GM21381 (cell line): ENCODE measurements at regions not wholly inside any gene's neighbourhood (a gene's known extent, or its start where the extent isn't known, plus 50 kb on each side); places are given as distances from the start of the nearest gene placed in this dataset.

Experiments
- ATAC-seq: cut with Tn5 transposase; IDR thresholded peaks from one replicate; pipeline ENCODE4 v1.9.1; 2021; ENCODE audit warnings: mild to moderate bottlenecking, moderate library complexity; ENCODE audit not compliant: unreplicated experiment

- ATAC-seq: no peak
Measured at GRCh38 chr10:2665772-2666171, 401.6 kb upstream of the PFKP start.

GRCh38 chr10:2660276-2660675 lies 407.1 kb upstream of the PFKP start:
- no peak for ATAC-seq

- no peak for ATAC-seq
Measured at GRCh38 chr10:2659660-2660209, 407.6 kb upstream of the PFKP start.

DNA sequence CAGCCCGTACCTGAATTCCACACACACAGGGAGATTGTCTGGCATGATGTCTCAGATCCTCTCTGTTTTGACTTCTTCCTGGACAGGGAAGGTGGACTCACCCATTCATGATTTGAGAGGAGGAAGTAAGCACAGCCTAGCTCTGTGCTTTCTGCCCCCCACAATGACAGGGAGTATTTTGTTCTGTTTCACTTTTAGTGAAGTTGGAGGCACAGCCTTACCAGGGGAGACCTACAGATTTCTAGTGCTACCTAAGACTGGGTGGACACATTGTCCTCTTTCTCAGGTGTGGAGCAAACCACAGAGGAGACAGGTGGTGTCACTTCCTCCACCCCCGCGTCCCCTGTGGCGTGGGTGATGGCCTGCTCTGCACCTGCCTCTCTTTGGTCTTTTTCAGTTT lies 408.6 kb upstream of the PFKP start:
- no peak for ATAC-seq

DNA sequence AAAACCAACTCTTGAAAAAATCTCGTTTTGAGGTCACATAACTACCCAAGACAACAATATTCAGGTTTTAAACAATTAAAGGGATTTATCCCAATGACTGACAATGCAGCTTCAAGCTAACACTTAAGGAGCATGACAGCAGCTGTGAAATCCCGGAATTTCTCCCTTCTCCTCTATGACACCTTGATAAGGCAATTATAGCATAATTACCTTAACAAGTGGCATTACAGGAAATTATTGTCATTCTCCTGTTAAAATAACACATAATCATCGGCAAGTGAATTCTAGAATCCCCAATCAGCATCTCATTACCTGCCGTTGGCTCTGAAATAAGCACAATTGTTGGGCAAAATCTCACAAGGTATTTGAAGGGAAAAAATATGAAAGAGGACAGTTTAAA lies 417.0 kb upstream of the PFKP start:
- no peak for ATAC-seq

GRCh38 chr10:2641028-2641427 lies 426.3 kb upstream of the PFKP start:
- ATAC-seq: no peak

DNA sequence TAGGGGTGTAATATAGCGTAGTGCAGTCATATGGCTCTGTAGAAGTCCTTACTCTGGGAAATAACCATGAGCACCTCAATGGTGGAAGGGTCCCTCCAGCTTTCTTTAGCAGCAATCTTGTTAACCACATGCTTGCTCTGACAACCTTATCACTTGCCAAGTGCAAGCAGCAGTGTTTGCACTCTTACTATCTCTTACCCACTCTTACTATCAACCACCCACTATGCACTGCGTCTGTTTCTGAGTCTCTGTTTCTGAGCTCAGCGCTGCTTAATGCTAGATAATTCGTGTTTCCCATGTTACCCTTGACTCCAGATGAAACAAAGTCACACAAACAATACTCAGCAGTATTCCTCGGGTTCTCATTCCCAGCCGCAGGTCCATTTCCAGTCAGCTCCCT lies 433.7 kb upstream of the PFKP start:
- no peak for ATAC-seq

- ATAC-seq: no peak
Measured at GRCh38 chr10:2631557-2632205, 435.7 kb upstream of the PFKP start.

GRCh38 chr10:2628705-2629104 lies 438.6 kb upstream of the PFKP start:
- no peak for ATAC-seq

- no peak for ATAC-seq
Measured at GRCh38 chr10:2627969-2628368, 439.4 kb upstream of the PFKP start.

- no peak for ATAC-seq
Measured at GRCh38 chr10:2625094-2625493, 442.3 kb upstream of the PFKP start.

DNA sequence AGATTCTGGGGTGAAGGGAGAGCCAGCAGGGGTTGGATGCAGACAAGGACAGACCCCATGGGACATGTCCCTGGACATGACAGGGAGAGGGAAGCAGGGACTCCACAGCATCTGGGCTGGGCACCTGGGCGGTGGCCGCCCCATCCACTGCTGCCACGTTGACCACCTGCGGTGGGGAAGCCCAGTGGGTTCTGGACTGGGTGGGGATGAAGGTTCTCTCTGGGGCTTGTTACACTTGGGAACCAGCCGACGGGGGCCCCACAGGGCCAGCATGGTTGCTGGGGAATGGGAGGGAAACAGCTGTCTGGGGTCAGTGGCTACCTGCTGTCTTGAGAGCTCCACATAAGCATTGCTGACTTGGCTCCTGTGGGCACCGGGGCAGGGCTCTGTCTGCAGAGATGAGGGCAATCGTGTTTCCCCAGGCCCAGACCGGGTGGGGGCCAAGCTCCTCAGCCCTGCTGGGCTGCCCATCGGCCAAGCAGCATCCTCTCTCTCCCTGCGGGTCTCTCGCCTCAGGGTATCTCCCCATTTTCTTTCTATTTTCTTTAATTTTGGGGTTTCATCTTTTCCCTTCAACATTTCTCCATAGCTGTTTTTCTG lies 443.6 kb upstream of the PFKP start:
- ATAC-seq: no peak

DNA sequence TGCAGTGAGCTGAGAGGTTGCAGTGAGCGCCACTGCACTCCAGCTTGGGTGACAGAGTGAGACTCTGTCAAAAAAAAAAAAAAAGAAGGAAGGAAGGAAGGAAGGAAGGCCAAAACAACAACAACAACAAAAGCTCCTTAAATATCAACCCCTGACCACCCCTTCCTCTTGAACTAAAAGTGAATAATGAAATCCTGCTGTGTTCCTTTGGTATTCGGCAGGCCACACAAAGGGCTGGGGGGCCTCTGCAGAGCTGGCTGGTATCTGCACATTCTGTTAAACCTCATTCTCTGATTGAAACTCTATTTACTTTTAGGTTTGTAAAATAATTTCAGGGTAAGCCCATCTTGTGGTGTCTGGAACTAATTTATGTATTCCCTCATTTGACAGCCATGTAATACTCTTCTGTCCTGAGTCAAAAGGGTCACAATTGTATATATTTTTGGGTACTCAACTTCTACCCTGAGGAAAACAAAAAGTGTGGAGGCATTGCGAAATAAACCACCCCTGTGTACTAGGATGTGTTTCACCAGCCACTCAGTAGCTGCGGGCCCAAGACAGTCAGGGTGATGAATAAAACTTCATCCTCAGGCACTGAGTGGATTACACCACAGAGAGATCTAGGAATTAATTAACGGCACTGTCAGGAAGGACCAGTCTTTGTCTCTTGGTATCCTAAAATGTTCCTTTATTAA lies 446.4 kb upstream of the PFKP start:
- no peak for ATAC-seq

GRCh38 chr10:2619916-2620315 lies 447.4 kb upstream of the PFKP start:
- ATAC-seq: no peak

DNA sequence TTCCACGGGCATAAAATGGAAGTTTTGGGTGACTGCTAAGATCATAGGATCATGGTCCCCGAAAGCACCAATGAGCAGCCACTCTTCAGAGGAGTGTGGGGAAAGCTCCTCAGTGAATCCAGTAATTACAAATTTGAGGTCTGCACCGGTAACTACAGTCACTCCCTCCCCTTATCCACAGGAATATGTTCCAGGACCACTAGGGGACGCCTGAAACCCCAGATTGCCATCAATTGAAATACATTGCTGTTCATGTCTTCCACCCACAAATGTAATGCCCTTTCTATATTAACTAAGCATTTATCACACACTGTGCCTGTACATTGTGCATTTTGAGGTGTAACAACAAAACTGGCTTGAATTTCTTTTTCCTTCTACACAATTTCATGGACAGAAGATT lies 447.9 kb upstream of the PFKP start:
- ATAC-seq: no peak

DNA sequence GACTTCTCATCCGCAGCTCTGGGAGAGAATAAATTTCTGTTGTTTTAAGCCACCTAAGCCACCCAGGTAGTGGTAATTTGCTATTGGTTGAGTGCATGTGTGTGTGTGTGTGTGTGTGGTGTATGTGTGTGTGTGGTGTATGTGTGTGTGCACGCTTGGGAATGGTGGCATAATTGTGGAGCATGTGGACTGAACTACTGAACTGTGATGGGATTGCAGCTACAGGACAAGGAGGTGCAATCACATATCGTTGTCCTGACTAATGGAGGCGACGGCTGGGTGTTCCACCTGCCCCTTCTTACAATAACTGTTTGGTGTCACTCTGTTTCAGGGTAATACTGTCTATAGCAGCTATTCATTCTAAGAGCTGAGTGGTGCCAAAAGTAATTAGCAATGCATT lies 448.7 kb upstream of the PFKP start:
- no peak for ATAC-seq

DNA sequence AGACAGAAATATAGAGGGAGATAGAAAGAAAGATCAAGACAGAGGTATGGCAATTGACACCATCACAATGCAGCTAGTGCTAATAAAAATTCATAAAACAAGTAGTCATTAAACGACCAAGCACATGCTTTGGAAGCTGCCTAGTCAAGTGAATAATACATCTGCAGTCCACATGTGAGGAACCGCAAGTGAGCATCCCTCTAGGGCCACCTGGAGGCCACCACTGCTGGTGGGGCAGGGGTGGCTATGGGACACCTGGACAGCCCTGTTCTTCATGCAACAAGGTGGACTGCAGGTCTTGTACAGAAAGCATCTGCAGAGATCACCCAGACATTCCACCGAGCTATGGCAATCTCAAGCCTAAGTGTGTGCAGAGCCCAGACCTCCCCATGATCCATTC lies 451.1 kb upstream of the PFKP start:
- ATAC-seq: no peak

GRCh38 chr10:2611603-2612002 lies 455.7 kb upstream of the PFKP start:
- ATAC-seq: no peak

- ATAC-seq: no peak
Measured at GRCh38 chr10:2610946-2611345, 456.4 kb upstream of the PFKP start.

DNA sequence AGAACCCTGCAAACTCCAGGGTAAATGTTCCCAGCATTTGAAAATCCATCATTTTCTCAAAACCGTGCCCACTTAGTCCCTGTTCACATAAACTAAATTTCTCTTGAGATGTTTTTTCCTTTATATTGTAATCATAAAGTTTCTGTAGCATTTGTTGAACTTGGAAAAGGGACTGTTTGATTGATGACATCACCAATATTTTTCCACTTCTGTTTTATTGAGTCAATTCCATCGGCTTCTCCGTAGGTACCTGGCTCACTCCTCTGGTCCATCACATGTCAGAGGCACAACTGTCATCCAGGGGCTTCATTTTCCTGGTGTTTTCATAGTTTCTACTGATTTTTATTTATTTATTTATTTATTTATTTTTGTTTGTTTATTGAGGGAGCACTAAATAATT lies 462.5 kb upstream of the PFKP start:
- ATAC-seq: no peak

DNA sequence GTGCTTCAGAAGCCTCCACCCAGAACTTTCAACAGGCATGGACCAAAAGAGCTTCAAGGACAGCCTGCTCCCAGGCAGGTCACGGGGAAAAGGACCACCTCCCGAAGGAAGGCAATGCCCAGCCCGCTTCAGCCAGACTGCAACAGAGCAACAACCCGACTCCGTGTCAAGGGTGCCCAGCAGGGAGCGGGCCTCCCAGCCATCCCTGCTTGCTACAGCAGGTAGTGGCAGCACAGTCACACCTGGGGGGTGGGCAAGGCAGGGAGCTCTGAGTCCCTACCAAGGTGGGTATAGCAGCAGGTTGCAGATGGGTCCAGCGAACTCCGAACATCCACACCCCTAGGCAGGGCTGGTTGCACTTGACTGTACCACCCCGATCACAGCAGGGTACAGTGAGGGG lies 467.8 kb upstream of the PFKP start:
- ATAC-seq: no peak
